H9 (cell line): ENCODE measurements at regions not wholly inside any gene's neighbourhood (a gene's known extent, or its start where the extent isn't known, plus 50 kb on each side); places are given as distances from the start of the nearest gene placed in this dataset.

ENCODE experiments used
- DNase-seq: peaks from one replicate; pipeline ENCODE4 v3.0.0-alpha.2; 2017
- H2AFZ ChIP-seq: one replicate; pipeline ENCODE4 v1.6.1; 2013; ENCODE audit warnings: mild to moderate bottlenecking, low read length, control low read depth, moderate library complexity
- H2AK5ac ChIP-seq: 2 replicates; pipeline ENCODE4 v1.6.1; 2013; ENCODE audit warnings: low read length, control low read depth, mixed read lengths; ENCODE audit not compliant: insufficient read length
- H2BK120ac ChIP-seq: one replicate; pipeline ENCODE4 v1.6.1; 2013; ENCODE audit warnings: low read depth, mild to moderate bottlenecking, low read length, control low read depth, inconsistent platforms; ENCODE audit not compliant: poor library complexity, severe bottlenecking
- H2BK12ac ChIP-seq: 2 replicates; pipeline ENCODE4 v1.6.1; 2013; ENCODE audit warnings: low read length, control low read depth, mixed read lengths, low read depth; ENCODE audit not compliant: insufficient read length
- H2BK15ac ChIP-seq: 2 replicates; pipeline ENCODE4 v1.6.1; 2013; ENCODE audit warnings: low read depth, low read length, control low read depth
- H2BK20ac ChIP-seq: one replicate; pipeline ENCODE4 v1.6.1; 2013; ENCODE audit warnings: low read depth, mild to moderate bottlenecking, low read length, control low read depth, inconsistent platforms; ENCODE audit not compliant: poor library complexity, severe bottlenecking
- H2BK5ac ChIP-seq: 2 replicates; pipeline ENCODE4 v1.6.1; 2013; ENCODE audit warnings: low read length, control low read depth, mixed read lengths; ENCODE audit not compliant: insufficient read length
- H3K14ac ChIP-seq: 2 replicates; pipeline ENCODE4 v1.6.1; 2013; ENCODE audit warnings: low read length, control low read depth; ENCODE audit not compliant: insufficient read depth
- H3K18ac ChIP-seq: 2 replicates; pipeline ENCODE4 v1.6.1; 2013; ENCODE audit warnings: low read depth, mild to moderate bottlenecking, mixed read lengths, low read length, control low read depth; ENCODE audit not compliant: insufficient read length
- H3K23ac ChIP-seq: 2 replicates; pipeline ENCODE4 v1.6.1; 2013; ENCODE audit warnings: low read length, control low read depth, mixed read lengths, low read depth; ENCODE audit not compliant: insufficient read length
- H3K23me2 ChIP-seq: 2 replicates; pipeline ENCODE4 v1.6.1; 2013; ENCODE audit warnings: low read depth, mild to moderate bottlenecking, mixed read lengths, low read length, control low read depth; ENCODE audit not compliant: insufficient read length, poor library complexity, severe bottlenecking
- H3K27ac ChIP-seq: 2 replicates; pipeline ENCODE4 v1.5.1; 2013; ENCODE audit warnings: low read length, control low read depth, mixed read lengths, low read depth; ENCODE audit not compliant: insufficient read length
- H3K27me3 ChIP-seq: 2 replicates; pipeline ENCODE4 v1.6.1; 2013; ENCODE audit warnings: low read length, control low read depth, inconsistent platforms; ENCODE audit not compliant: insufficient read depth
- H3K4ac ChIP-seq: 2 replicates; pipeline ENCODE4 v1.6.1; 2013; ENCODE audit warnings: low read depth, mild to moderate bottlenecking, control low read depth, inconsistent platforms, low read length, moderate library complexity
- H3K4me1 ChIP-seq: 2 replicates; pipeline ENCODE4 v1.6.1; 2013; ENCODE audit warnings: low read length, control low read depth, inconsistent platforms; ENCODE audit not compliant: insufficient read depth
- H3K4me2 ChIP-seq: 2 replicates; pipeline ENCODE4 v1.6.1; 2013; ENCODE audit warnings: low read length, control low read depth, mixed read lengths; ENCODE audit not compliant: insufficient read length, insufficient read depth
- H3K56ac ChIP-seq: 2 replicates; pipeline ENCODE4 v1.6.1; 2013; ENCODE audit warnings: low read depth, mild to moderate bottlenecking, mixed read lengths, low read length, control low read depth; ENCODE audit not compliant: insufficient read length
- H3K79me1 ChIP-seq: 2 replicates; pipeline ENCODE4 v1.6.1; 2013; ENCODE audit warnings: low read depth, mild to moderate bottlenecking, moderate library complexity, low read length, control low read depth, inconsistent platforms; ENCODE audit not compliant: insufficient read depth, poor library complexity, severe bottlenecking
- H3K79me2 ChIP-seq: 2 replicates; pipeline ENCODE4 v1.6.1; 2013; ENCODE audit warnings: low read length, control low read depth, inconsistent platforms; ENCODE audit not compliant: insufficient read depth
- H3K9ac ChIP-seq: 2 replicates; pipeline ENCODE4 v1.6.1; 2013; ENCODE audit warnings: low read length, control low read depth, mixed read lengths; ENCODE audit not compliant: insufficient read length; ENCODE audit errors: extremely low read depth
- H3K9me3 ChIP-seq: one replicate; pipeline ENCODE4 v1.6.1; 2013; ENCODE audit warnings: low read depth, low read length, inconsistent platforms; ENCODE audit not compliant: control insufficient read depth
- H3T11ph ChIP-seq: one replicate; pipeline ENCODE4 v1.6.1; 2013; ENCODE audit warnings: mild to moderate bottlenecking, low read length, control low read depth, inconsistent platforms
- H4K20me1 ChIP-seq: one replicate; pipeline ENCODE4 v1.6.1; 2013; ENCODE audit not compliant: control insufficient read depth, insufficient read length, insufficient read depth
- H4K5ac ChIP-seq: 2 replicates; pipeline ENCODE4 v1.6.1; 2013; ENCODE audit warnings: low read depth, mild to moderate bottlenecking, mixed read lengths, low read length, control low read depth; ENCODE audit not compliant: insufficient read length
- H4K8ac ChIP-seq: replicated peaks from 2 replicates; pipeline ENCODE4 v1.6.1; 2013; ENCODE audit warnings: low read length, control low read depth, mixed read lengths, low read depth; ENCODE audit not compliant: insufficient read length
- H4K91ac ChIP-seq: 2 replicates; pipeline ENCODE4 v1.6.1; 2013; ENCODE audit warnings: low read depth, mild to moderate bottlenecking, moderate library complexity, mixed read lengths, low read length, control low read depth; ENCODE audit not compliant: insufficient read length
- H3K27ac Mint-ChIP-seq, 3 experiments: 2 replicates in 2 of 3; 3 replicates in 1 of 3; pipeline ENCODE4 v1.8.0; 2020 to 2021; ENCODE audit warnings: mixed read lengths in 3 of 3, mild to moderate bottlenecking in 1 of 3, moderate library complexity in 1 of 3
- H3K27me3 Mint-ChIP-seq: 2 replicates; pipeline ENCODE4 v1.8.0; 2021; ENCODE audit warnings: low read depth, mild to moderate bottlenecking, moderate library complexity, mixed read lengths
- H3K36me3 Mint-ChIP-seq, 3 experiments: 2 replicates in 2 of 3; 3 replicates in 1 of 3; pipeline ENCODE4 v1.8.0; 2020 to 2021; ENCODE audit warnings: low read depth in 3 of 3, mixed read lengths in 3 of 3; ENCODE audit not compliant: insufficient read depth in 1 of 3
- H3K4me1 Mint-ChIP-seq, 2 experiments: 2 replicates each; pipeline ENCODE4 v1.8.0; 2020; ENCODE audit warnings: mixed read lengths in 2 of 2
- H3K4me3 Mint-ChIP-seq, 2 experiments: 2 replicates in 1 of 2; 3 replicates in 1 of 2; pipeline ENCODE4 v1.8.0; 2020 to 2021; ENCODE audit warnings: mild to moderate bottlenecking in 2 of 2, mixed read lengths in 2 of 2, moderate library complexity in 1 of 2
- H3K9me3 Mint-ChIP-seq, 2 experiments: 2 replicates in 1 of 2; 3 replicates in 1 of 2; pipeline ENCODE4 v1.8.0; 2020; ENCODE audit warnings: mild to moderate bottlenecking in 2 of 2, mixed read lengths in 2 of 2, moderate library complexity in 1 of 2
- CTCF ChIP-seq: fragments of 200-600 bp; sonication (generic); conservative IDR thresholded peaks from 3 replicates; pipeline ENCODE4 v1.8.0; 2021; ENCODE audit warnings: antibody characterized with exemption, mild to moderate bottlenecking

- no peaks in the 10 kb centered on the region for H3K23me2 ChIP-seq
- H2BK15ac ChIP-seq: no peak overlapping the region
- no peak for DNase-seq
- no peak overlapping the region for H4K8ac ChIP-seq
- peaks cover 8% of the 10 kb centered on the region for H3K27me3 Mint-ChIP-seq
- H4K5ac ChIP-seq: no peak overlapping the region
- H3T11ph ChIP-seq: no peak overlapping the region
- H3K56ac ChIP-seq: no peak overlapping the region
- no peak overlapping the region for H2BK5ac ChIP-seq
- no peak overlapping the region for H2AFZ ChIP-seq
- H3K14ac ChIP-seq: no peak overlapping the region
- H3K27ac ChIP-seq: no peak overlapping the region
- H3K79me2 ChIP-seq: no peaks in the 10 kb centered on the region
- no peak for TF ChIP-seq CTCF
- H3K27ac Mint-ChIP-seq: no peak overlapping the region
- no peak overlapping the region for H2BK120ac ChIP-seq
- no peaks in the 10 kb centered on the region for H4K20me1 ChIP-seq
- H3K9ac ChIP-seq: no peak overlapping the region
- H3K4me1 ChIP-seq: peaks cover 6% of the 10 kb centered on the region
- no peaks in the 10 kb centered on the region for H3K79me1 ChIP-seq
- H3K9me3 Mint-ChIP-seq: peaks cover 17% of the 10 kb centered on the region in 2 experiments
- no peak overlapping the region for H2AK5ac ChIP-seq
- H3K4ac ChIP-seq: no peak overlapping the region
- no peaks in the 10 kb centered on the region for H3K9me3 ChIP-seq
- H3K27me3 ChIP-seq: no peaks in the 10 kb centered on the region
- no peak overlapping the region for H3K4me2 ChIP-seq
- no peak overlapping the region for H3K18ac ChIP-seq
- H2BK12ac ChIP-seq: no peak overlapping the region
- no peak overlapping the region for H2BK20ac ChIP-seq
- peaks cover 10 to 18% (median 12%) of the 10 kb centered on the region in 3 experiments for H3K36me3 Mint-ChIP-seq
- H3K23ac ChIP-seq: no peak overlapping the region
- peaks cover 19 to 20% of the 10 kb centered on the region in 2 experiments for H3K4me1 Mint-ChIP-seq
- no peak overlapping the region for H3K4me3 Mint-ChIP-seq
- no peak overlapping the region for H4K91ac ChIP-seq
Measured at GRCh38 chr4:148903388-148903787, 461.2 kb upstream of the NR3C2 start.
